Activated T-helper 1 cell treated with anti-CD3 and anti-CD28 coated beads, Interleukin-12 subunit alpha, Interleukin-12 subunit beta, Interleukin-2, Interleukin-4 antibody, amounts not matched to agents 30 ng/mL and 10 ng/mL and 1 ng/mL, durations not matched to agents 14 hours and 24 hours and 36 hours (primary cell): ENCODE measurements at regions not wholly inside any gene's neighbourhood (a gene's known extent, or its start where the extent isn't known, plus 50 kb on each side); places are given as distances from the start of the nearest gene placed in this dataset.

ENCODE experiments used
- DNase-seq: peaks from one replicate; pipeline ENCODE4 v3.0.0; 2021; ENCODE audit warnings: low spot score
- H3K27ac Mint-ChIP-seq: one replicate; pipeline ENCODE4 v1.8.0; 2021; ENCODE audit warnings: mild to moderate bottlenecking, mixed read lengths
- H3K27me3 Mint-ChIP-seq: one replicate; pipeline ENCODE4 v1.8.0; 2022; ENCODE audit warnings: mild to moderate bottlenecking, moderate library complexity, mixed read lengths; ENCODE audit not compliant: insufficient read depth
- H3K36me3 Mint-ChIP-seq: one replicate; pipeline ENCODE4 v1.8.0; 2021; ENCODE audit warnings: low read depth, mixed read lengths
- H3K4me1 Mint-ChIP-seq: one replicate; pipeline ENCODE4 v1.8.0; 2021; ENCODE audit warnings: low read depth, mixed read lengths
- H3K4me3 Mint-ChIP-seq: one replicate; pipeline ENCODE4 v1.8.0; 2021; ENCODE audit warnings: mild to moderate bottlenecking, moderate library complexity, mixed read lengths
- H3K9me3 Mint-ChIP-seq: one replicate; pipeline ENCODE4 v1.8.0; 2021; ENCODE audit warnings: mixed read lengths
- intact Hi-C: fragments of 100-400 bp; cut with micrococcal nuclease; formaldehyde crosslinking; loops from one replicate; pipeline ENCODE4 v1.15.1; 2024

GRCh38 chr13:99136427-99136954 is 64.2 kb upstream of the UBAC2 start:
- Mint-ChIP-seq H3K4me3 (no peak overlapping the region), H3K36me3 (no peaks in the 10 kb centered on the region), H3K27me3 (peaks cover 24% of the 10 kb centered on the region), H3K9me3 (no peaks in the 10 kb centered on the region), H3K27ac (no peak overlapping the region), H3K4me1 (no peaks in the 10 kb centered on the region)
- intact Hi-C loops, result no loop called here
- DNase-seq, result no peak

GRCh38 chr13:99140831-99141230 is 59.8 kb upstream of the UBAC2 start:
- Mint-ChIP-seq H3K4me3 (no peak overlapping the region), H3K27me3 (peaks cover 24% of the 10 kb centered on the region), H3K27ac (no peak overlapping the region), H3K4me1 (no peaks in the 10 kb centered on the region), H3K36me3 (no peaks in the 10 kb centered on the region), H3K9me3 (no peaks in the 10 kb centered on the region)
- DNase-seq, result no peak
- intact Hi-C loops, result no loop called here

- DNase-seq, result no peak
- intact Hi-C loops, result no loop called here
- Mint-ChIP-seq H3K27me3 (peaks cover 21% of the 10 kb centered on the region), H3K27ac (no peak overlapping the region), H3K9me3 (no peaks in the 10 kb centered on the region), H3K36me3 (no peaks in the 10 kb centered on the region), H3K4me1 (no peaks in the 10 kb centered on the region), H3K4me3 (no peak overlapping the region)
Measured at GRCh38 chr13:99143904-99144303, 56.8 kb upstream of the UBAC2 start.

- Mint-ChIP-seq H3K4me3 (no peak overlapping the region), H3K27ac (no peak overlapping the region)
Measured at GRCh38 chr13:99144306-99144705, 56.3 kb upstream of the UBAC2 start.

GRCh38 chr13:99145461-99145860 is 55.2 kb upstream of the UBAC2 start:
- Mint-ChIP-seq H3K9me3 (no peaks in the 10 kb centered on the region), H3K27me3 (peaks cover 11% of the 10 kb centered on the region), H3K27ac (no peak overlapping the region), H3K36me3 (no peaks in the 10 kb centered on the region), H3K4me1 (no peaks in the 10 kb centered on the region), H3K4me3 (no peak overlapping the region)
- intact Hi-C loops, result no loop called here
- DNase-seq, result no peak

More at GRCh38 chr13:99144306-99144705, 56.3 kb upstream of the UBAC2 start:
- Mint-ChIP-seq H3K36me3 (no peaks in the 10 kb centered on the region), H3K9me3 (no peaks in the 10 kb centered on the region), H3K4me1 (no peaks in the 10 kb centered on the region), H3K27me3 (peaks cover 21% of the 10 kb centered on the region)
- DNase-seq, result no peak
- intact Hi-C loops, result no loop called here

- peaks cover 12% of the 10 kb centered on the region for H3K4me1 Mint-ChIP-seq
- DNase-seq, result no peak
- peaks cover under 1% of the 10 kb centered on the region for H3K27me3 Mint-ChIP-seq
- H3K27ac Mint-ChIP-seq, result no peak overlapping the region
- H3K36me3 Mint-ChIP-seq, result no peaks in the 10 kb centered on the region
- intact Hi-C loops, result no loop called here
- no peaks in the 10 kb centered on the region for H3K9me3 Mint-ChIP-seq
- H3K4me3 Mint-ChIP-seq, result no peak overlapping the region
Measured at GRCh38 chr13:99150575-99151361, 49.9 kb upstream of the UBAC2 start.
